ENCODE measurements at regions not wholly inside any gene's neighbourhood (a gene's known extent, or its start where the extent isn't known, plus 50 kb on each side); places are given as distances from the start of the nearest gene placed in this dataset.
A peak's percentile ranks its signal among the peaks of the same experiment; 100 is the strongest.

GRCh38 chr14:22341049-22341448 is 248.0 kb downstream of the DAD1 start:
- no peaks in the 10 kb centered on the region for H3K27me3 ChIP-seq (ENCODE audit: control insufficient read depth, insufficient read depth, low read length)
- H3K79me2 ChIP-seq: no peaks in the 10 kb centered on the region
- H3K4me1 ChIP-seq: peaks cover 16% of the 10 kb centered on the region
- H3K4me2 ChIP-seq (ENCODE audit: low read length): no peak overlapping the region
- TF ChIP-seq CTCF (IDR thresholded peaks at IDR 0.05): no peak
- no peak overlapping the region for H2AFZ ChIP-seq
- no peak overlapping the region for H3K27ac ChIP-seq
- H3K4me3 ChIP-seq (ENCODE audit: low read depth, low read length): no peak overlapping the region
- H3K36me3 ChIP-seq (ENCODE audit: control insufficient read depth, insufficient read depth, low read length): no peaks in the 10 kb centered on the region
- H3K9me3 ChIP-seq (ENCODE audit: control insufficient read depth, low read length): no peaks in the 10 kb centered on the region
- H3K9ac ChIP-seq: no peak overlapping the region

- Histone ChIP-seq H3K4me1 (peaks cover 16% of the 10 kb centered on the region), H3K36me3 (ENCODE audit: control insufficient read depth, insufficient read depth, low read length) (no peaks in the 10 kb centered on the region), H3K27me3 (ENCODE audit: control insufficient read depth, insufficient read depth, low read length) (no peaks in the 10 kb centered on the region), H3K79me2 (no peaks in the 10 kb centered on the region), H3K4me3 (ENCODE audit: low read depth, low read length) (peak overlapping the region; percentile 3), H3K27ac (peak overlapping the region; percentile 33), H3K4me2 (ENCODE audit: low read length) (peak overlapping the region; percentile 39), H2AFZ (no peak overlapping the region), H3K9ac (no peak overlapping the region), H3K9me3 (ENCODE audit: control insufficient read depth, low read length) (no peaks in the 10 kb centered on the region)
- no peak for TF ChIP-seq CTCF (IDR thresholded peaks at IDR 0.05)
Measured at GRCh38 chr14:22338917-22339715, 249.9 kb downstream of the DAD1 start.

- H3K4me2 ChIP-seq (ENCODE audit: low read length): no peak overlapping the region
- peak overlapping the region; percentile 8 for H3K27ac ChIP-seq
- no peaks in the 10 kb centered on the region for H3K36me3 ChIP-seq (ENCODE audit: control insufficient read depth, insufficient read depth, low read length)
- H3K4me3 ChIP-seq (ENCODE audit: low read depth, low read length): no peak overlapping the region
- no peak overlapping the region for H3K9ac ChIP-seq
- no peaks in the 10 kb centered on the region for H3K27me3 ChIP-seq (ENCODE audit: control insufficient read depth, insufficient read depth, low read length)
- no peaks in the 10 kb centered on the region for H3K79me2 ChIP-seq
- peaks cover 16% of the 10 kb centered on the region for H3K4me1 ChIP-seq
- no peak overlapping the region for H2AFZ ChIP-seq
- H3K9me3 ChIP-seq (ENCODE audit: control insufficient read depth, low read length): no peaks in the 10 kb centered on the region
- no peak for TF ChIP-seq CTCF (IDR thresholded peaks at IDR 0.05)
Measured at GRCh38 chr14:22338381-22338780, 250.6 kb downstream of the DAD1 start.

- TF ChIP-seq CTCF (IDR thresholded peaks at IDR 0.05): no peak
- Histone ChIP-seq H3K4me2 (ENCODE audit: low read length) (no peak overlapping the region), H3K36me3 (ENCODE audit: control insufficient read depth, insufficient read depth, low read length) (no peaks in the 10 kb centered on the region), H3K4me3 (ENCODE audit: low read depth, low read length) (no peak overlapping the region), H3K27me3 (ENCODE audit: control insufficient read depth, insufficient read depth, low read length) (no peaks in the 10 kb centered on the region), H2AFZ (no peak overlapping the region), H3K9me3 (ENCODE audit: control insufficient read depth, low read length) (no peaks in the 10 kb centered on the region), H3K4me1 (peaks cover 16% of the 10 kb centered on the region), H3K27ac (peak overlapping the region; percentile 8), H3K9ac (no peak overlapping the region), H3K79me2 (no peaks in the 10 kb centered on the region)
Measured at GRCh38 chr14:22337938-22338337, 251.1 kb downstream of the DAD1 start.

GRCh38 chr14:22337521-22337920 is 251.5 kb downstream of the DAD1 start:
- peaks cover 16% of the 10 kb centered on the region for H3K4me1 ChIP-seq
- no peaks in the 10 kb centered on the region for H3K79me2 ChIP-seq
- no peaks in the 10 kb centered on the region for H3K36me3 ChIP-seq (ENCODE audit: control insufficient read depth, insufficient read depth, low read length)
- no peaks in the 10 kb centered on the region for H3K27me3 ChIP-seq (ENCODE audit: control insufficient read depth, insufficient read depth, low read length)
- no peak overlapping the region for H3K4me3 ChIP-seq (ENCODE audit: low read depth, low read length)
- no peak for TF ChIP-seq CTCF (IDR thresholded peaks at IDR 0.05)
- no peaks in the 10 kb centered on the region for H3K9me3 ChIP-seq (ENCODE audit: control insufficient read depth, low read length)
- no peak overlapping the region for H3K4me2 ChIP-seq (ENCODE audit: low read length)
- no peak overlapping the region for H3K9ac ChIP-seq
- no peak overlapping the region for H2AFZ ChIP-seq
- no peak overlapping the region for H3K27ac ChIP-seq
